CD4-positive, alpha-beta T cell (primary cell): ENCODE measurements at regions not wholly inside any gene's neighbourhood (a gene's known extent, or its start where the extent isn't known, plus 50 kb on each side); places are given as distances from the start of the nearest gene placed in this dataset.

Experiments
- ATAC-seq: fragments of 200-7000 bp; cut with Tn5 transposase; one replicate; pipeline ENCODE4 v1.10.0; 2022; ENCODE audit warnings: mild to moderate bottlenecking; ENCODE audit not compliant: poor library complexity
- CTCF ChIA-PET: fragments of 350-600 bp; sonication (Branson Sonifier 250); formaldehyde crosslinking; loops from one replicate; lab custom pipeline; 2021; ENCODE audit warnings: antibody characterized with exemption, inconsistent platforms; lab: Charles Lee
- POLR2A ChIA-PET: fragments of 350-600 bp; sonication (Branson Sonifier 250); formaldehyde crosslinking; loops from one replicate; lab custom pipeline; 2021; ENCODE audit warnings: antibody characterized with exemption, inconsistent platforms; lab: Charles Lee
- DNase-seq, 14 experiments: peaks; one replicate each; pipeline ENCODE4 v3.0.0-alpha.2; 2013 to 2020; ENCODE audit warnings: mixed read lengths in 2 of 14
- H3K27ac ChIP-seq, 2 donors: one replicate each; pipeline versions ENCODE4 v1.5.1 to v1.7.0; 2013; ENCODE audit warnings: low read length in 2 of 2, low read depth in 1 of 2, mild to moderate bottlenecking in 1 of 2
- H3K27me3 ChIP-seq, 2 experiments: 1 replicate in 1 of 2; 2 replicates in 1 of 2; pipeline versions ENCODE4 v1.6.1 to v1.7.0; 2013; ENCODE audit warnings: low read length in 2 of 2, control low read depth in 1 of 2, mild to moderate bottlenecking in 1 of 2, moderate library complexity in 1 of 2; ENCODE audit not compliant: insufficient read depth in 2 of 2, control insufficient read depth in 1 of 2
- H3K36me3 ChIP-seq: one replicate; pipeline ENCODE4 v1.6.1; 2013; ENCODE audit warnings: low read length, control low read depth; ENCODE audit not compliant: insufficient read depth
- H3K4me1 ChIP-seq: one replicate; pipeline ENCODE4 v1.6.1; 2013; ENCODE audit warnings: low read length, control low read depth; ENCODE audit not compliant: insufficient read depth
- H3K4me3 ChIP-seq: one replicate; pipeline ENCODE4 v1.5.1; 2013; ENCODE audit warnings: mild to moderate bottlenecking, low read length, moderate library complexity
- H3K9me3 ChIP-seq, 2 experiments: 1 replicate in 1 of 2; 2 replicates in 1 of 2; pipeline versions ENCODE4 v1.6.1 to v1.7.0; 2013; ENCODE audit warnings: low read length in 2 of 2, mild to moderate bottlenecking in 2 of 2, control low read depth in 1 of 2, moderate library complexity in 1 of 2; ENCODE audit not compliant: control insufficient read depth in 1 of 2, insufficient read depth in 1 of 2
- H3K27ac Mint-ChIP-seq: one replicate; pipeline ENCODE4 v1.8.0; 2020; ENCODE audit warnings: mixed read lengths
- H3K27me3 Mint-ChIP-seq: one replicate; pipeline ENCODE4 v1.8.0; 2021; ENCODE audit warnings: mixed read lengths
- H3K36me3 Mint-ChIP-seq: one replicate; pipeline ENCODE4 v1.8.0; 2021; ENCODE audit warnings: low read depth, mixed read lengths
- H3K4me1 Mint-ChIP-seq: one replicate; pipeline ENCODE4 v1.8.0; 2021; ENCODE audit warnings: low read depth, mixed read lengths
- H3K4me3 Mint-ChIP-seq: one replicate; pipeline ENCODE4 v1.8.0; 2020; ENCODE audit warnings: mild to moderate bottlenecking, mixed read lengths
- H3K9me3 Mint-ChIP-seq: one replicate; pipeline ENCODE4 v1.8.0; 2020; ENCODE audit warnings: mixed read lengths
- intact Hi-C, 2 experiments: fragments of 100-400 bp; cut with DNase I in 1 of 2; cut with micrococcal nuclease in 1 of 2; formaldehyde crosslinking; loops; one replicate each; pipeline versions ENCODE4 v1.15.1 to v1.9.0; 2023 to 2025; cut with DNase I, micrococcal nuclease
- TF ChIP-seq, protein P1 (sequence below): fragments of 200-600 bp; IDR thresholded peaks from one replicate; pipeline ENCODE4 v1.8.0; 2022; ENCODE audit warnings: antibody characterized with exemption, mild to moderate bottlenecking

DNA sequence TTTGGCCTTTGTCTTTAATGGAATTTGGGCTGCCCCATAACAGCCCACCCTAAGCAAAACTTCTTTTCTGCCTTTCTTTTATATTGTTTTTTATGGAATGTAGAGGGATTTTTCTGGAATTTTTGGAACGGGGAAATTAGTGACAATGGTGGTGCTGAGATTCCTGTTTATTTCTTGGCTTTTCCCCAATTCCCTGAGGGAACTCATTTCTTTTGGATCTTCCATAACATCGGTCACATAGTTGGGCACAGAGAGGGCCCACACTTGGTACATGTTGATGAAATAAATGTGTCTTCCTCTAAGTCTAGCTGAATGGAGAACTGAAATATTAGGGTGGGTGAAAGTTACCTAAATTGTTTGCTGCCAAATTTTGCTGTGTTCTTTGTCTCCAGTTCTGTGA, 191.6 kb upstream of the TNP1 start:
- ChIA-PET POLR2A (no interaction called here), CTCF (no interaction called here)
- H3K36me3 ChIP-seq, result no peaks in the 10 kb centered on the region
- Mint-ChIP-seq H3K27ac (no peak overlapping the region), H3K27me3 (peaks cover 7% of the 10 kb centered on the region), H3K9me3 (no peaks in the 10 kb centered on the region), H3K4me1 (no peaks in the 10 kb centered on the region), H3K36me3 (no peaks in the 10 kb centered on the region), H3K4me3 (no peak overlapping the region)
- no peak overlapping the region for H3K27ac ChIP-seq
- TF ChIP-seq, protein P1, sequence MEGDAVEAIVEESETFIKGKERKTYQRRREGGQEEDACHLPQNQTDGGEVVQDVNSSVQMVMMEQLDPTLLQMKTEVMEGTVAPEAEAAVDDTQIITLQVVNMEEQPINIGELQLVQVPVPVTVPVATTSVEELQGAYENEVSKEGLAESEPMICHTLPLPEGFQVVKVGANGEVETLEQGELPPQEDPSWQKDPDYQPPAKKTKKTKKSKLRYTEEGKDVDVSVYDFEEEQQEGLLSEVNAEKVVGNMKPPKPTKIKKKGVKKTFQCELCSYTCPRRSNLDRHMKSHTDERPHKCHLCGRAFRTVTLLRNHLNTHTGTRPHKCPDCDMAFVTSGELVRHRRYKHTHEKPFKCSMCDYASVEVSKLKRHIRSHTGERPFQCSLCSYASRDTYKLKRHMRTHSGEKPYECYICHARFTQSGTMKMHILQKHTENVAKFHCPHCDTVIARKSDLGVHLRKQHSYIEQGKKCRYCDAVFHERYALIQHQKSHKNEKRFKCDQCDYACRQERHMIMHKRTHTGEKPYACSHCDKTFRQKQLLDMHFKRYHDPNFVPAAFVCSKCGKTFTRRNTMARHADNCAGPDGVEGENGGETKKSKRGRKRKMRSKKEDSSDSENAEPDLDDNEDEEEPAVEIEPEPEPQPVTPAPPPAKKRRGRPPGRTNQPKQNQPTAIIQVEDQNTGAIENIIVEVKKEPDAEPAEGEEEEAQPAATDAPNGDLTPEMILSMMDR, result no peak
- no peak for ATAC-seq
- no peaks in the 10 kb centered on the region for H3K27me3 ChIP-seq
- no peak overlapping the region for H3K4me3 ChIP-seq
- no peaks in the 10 kb centered on the region for H3K9me3 ChIP-seq
- no peaks in the 10 kb centered on the region for H3K4me1 ChIP-seq
- no peak for DNase-seq
- intact Hi-C loops, result no loop called here

DNA sequence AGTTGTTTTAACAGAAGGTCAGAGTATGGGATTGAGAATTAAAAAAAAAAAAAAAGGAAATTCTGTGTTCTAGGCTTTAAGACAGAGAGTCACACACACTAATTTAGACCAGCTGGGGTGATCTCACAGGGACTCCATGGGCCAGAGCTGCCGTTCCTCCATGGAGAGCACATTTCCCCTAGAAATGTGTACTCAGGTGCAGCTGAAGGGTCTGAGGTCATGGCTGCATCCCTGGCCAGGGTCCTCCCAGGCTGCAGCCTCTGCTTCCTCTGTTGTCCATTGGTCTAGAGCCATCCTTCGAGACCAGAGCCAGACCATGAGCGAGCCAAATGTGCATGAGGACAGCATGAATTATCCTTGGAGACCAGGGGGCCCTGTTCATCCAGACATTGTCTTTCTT, 190.1 kb upstream of the TNP1 start:
- H3K4me3 ChIP-seq, result no peak overlapping the region
- ChIA-PET CTCF (no interaction called here), POLR2A (no interaction called here)
- H3K4me3 Mint-ChIP-seq, result no peak overlapping the region
- H3K9me3 ChIP-seq, result no peaks in the 10 kb centered on the region
- intact Hi-C loops, result no loop called here
- DNase-seq (no peak), ATAC-seq (no peak)
- H3K36me3 ChIP-seq, result no peaks in the 10 kb centered on the region
- H3K27ac Mint-ChIP-seq, result no peak overlapping the region
- no peaks in the 10 kb centered on the region for H3K4me1 Mint-ChIP-seq
- no peaks in the 10 kb centered on the region for H3K27me3 ChIP-seq
- H3K27me3 Mint-ChIP-seq, result peaks cover 7% of the 10 kb centered on the region
- TF ChIP-seq, protein P1, result no peak
- no peaks in the 10 kb centered on the region for H3K36me3 Mint-ChIP-seq
- no peaks in the 10 kb centered on the region for H3K4me1 ChIP-seq
- no peak overlapping the region for H3K27ac ChIP-seq
- H3K9me3 Mint-ChIP-seq, result no peaks in the 10 kb centered on the region

DNA sequence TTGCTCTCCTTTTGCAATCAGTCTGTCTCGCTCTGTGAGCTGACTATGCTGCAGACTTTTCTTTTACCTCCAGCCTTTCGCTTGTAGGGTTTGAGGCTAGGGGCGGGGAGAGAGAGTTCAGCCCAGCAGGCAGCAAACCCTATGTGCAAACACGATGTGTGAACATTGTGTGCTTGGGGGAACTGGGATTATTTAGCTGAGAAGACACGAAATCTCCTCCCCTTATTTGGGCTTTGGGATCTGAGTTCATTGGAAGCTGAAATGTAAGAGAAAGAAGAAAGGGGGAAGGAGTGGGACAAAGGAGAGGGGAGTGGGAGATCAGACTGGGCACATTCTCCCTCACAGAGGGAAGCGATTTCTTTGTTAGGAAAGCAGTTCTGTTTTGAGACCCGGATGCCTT, 189.6 kb upstream of the TNP1 start:
- no peaks in the 10 kb centered on the region for H3K9me3 Mint-ChIP-seq
- peaks cover 7% of the 10 kb centered on the region for H3K27me3 Mint-ChIP-seq
- no peak overlapping the region for H3K27ac Mint-ChIP-seq
- no peak for ATAC-seq
- no peaks in the 10 kb centered on the region for H3K9me3 ChIP-seq
- no peaks in the 10 kb centered on the region for H3K4me1 Mint-ChIP-seq
- ChIA-PET POLR2A (no interaction called here), CTCF (no interaction called here)
- no peaks in the 10 kb centered on the region for H3K4me1 ChIP-seq
- no peak overlapping the region for H3K27ac ChIP-seq
- H3K4me3 Mint-ChIP-seq, result no peak overlapping the region
- no peaks in the 10 kb centered on the region for H3K36me3 ChIP-seq
- no peaks in the 10 kb centered on the region for H3K27me3 ChIP-seq
- intact Hi-C loops, result no loop called here
- H3K36me3 Mint-ChIP-seq, result no peaks in the 10 kb centered on the region
- no peak overlapping the region for H3K4me3 ChIP-seq
- TF ChIP-seq, protein P1, result no peak
- no peak for DNase-seq
